NCI-H2029 (cell line): ENCODE measurements at regions not wholly inside any gene's neighbourhood (a gene's known extent, or its start where the extent isn't known, plus 50 kb on each side); places are given as distances from the start of the nearest gene placed in this dataset.
A peak's percentile ranks its signal among the peaks of the same experiment; 100 is the strongest.

Source experiments
- DNase-seq: peaks from one replicate; lab custom pipeline; 2025; lab: John Stamatoyannopoulos, UW

- no peak for DNase-seq
Measured at GRCh38 chr19:34305221-34306083, 51.1 kb downstream of the GARRE1 start.

DNA sequence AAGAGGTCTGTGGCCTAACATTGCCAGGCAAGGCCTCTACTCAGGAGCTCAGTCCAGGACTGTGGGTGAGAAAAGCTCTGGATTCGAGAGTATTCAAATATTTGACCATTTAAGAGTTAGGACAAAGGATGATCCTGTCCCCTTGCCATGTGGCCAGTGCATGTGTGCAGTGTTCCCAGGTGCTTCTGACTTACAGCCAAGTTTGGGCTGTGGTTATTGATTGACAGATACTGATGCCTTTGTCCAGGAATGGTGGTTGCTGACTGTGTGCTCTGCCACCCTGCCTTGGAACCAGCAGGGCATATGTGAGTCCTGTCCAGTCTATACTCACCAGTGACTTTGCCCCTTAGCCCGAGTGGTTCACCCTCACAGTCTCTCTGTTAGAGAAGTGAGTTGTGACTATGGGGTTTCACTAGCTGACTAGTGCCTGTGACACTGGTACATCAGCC, 51.9 kb downstream of the GARRE1 start:
- peak; percentile 21 for DNase-seq

GRCh38 chr19:34306824-34307223, 52.5 kb downstream of the GARRE1 start:
- DNase-seq, result no peak

DNA sequence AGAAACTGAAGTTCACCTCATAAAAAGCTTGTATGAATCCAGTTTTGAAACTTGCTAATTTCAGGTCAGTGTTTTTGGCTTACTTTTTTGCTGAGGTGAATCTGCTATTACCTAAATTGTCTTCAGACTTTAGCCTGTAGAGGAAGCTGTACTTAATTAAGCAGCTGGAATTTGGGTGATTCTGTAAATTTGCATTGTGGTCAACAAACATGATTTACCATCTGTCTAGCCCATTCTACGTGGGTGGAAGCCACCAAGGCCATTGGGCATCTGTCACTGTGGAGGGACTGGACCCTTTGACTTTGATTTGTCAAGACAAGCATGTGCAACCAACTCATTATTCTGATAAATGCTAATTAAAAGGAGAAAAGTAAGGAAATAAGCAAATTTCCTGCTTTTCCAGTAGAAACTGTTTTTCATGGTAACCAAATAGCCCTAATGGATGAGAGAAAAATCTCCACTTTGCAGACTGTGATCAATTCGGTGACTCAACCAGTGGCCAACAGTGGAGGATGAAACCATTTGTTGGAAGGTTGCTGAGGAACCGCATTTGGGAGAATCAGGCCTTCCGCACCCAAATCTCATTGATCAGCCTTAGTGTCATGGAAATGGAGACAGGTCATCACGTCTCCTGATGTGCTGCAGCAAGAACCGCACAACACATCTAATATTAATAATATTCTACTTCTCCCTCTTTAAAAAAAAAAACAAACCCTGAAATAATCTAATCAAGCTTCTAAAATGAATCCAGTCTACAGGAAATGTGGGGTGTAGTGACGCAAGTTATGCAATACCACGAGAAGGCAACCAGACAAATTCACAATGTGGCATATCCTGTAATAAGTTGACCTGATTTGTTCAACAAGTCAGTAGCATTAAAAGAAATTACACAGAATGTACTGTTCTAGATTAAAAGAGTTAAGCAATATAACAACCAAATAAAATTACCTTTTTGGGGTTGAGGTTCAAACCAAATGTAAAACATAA, 54.3 kb downstream of the GARRE1 start:
- DNase-seq, result no peak

DNA sequence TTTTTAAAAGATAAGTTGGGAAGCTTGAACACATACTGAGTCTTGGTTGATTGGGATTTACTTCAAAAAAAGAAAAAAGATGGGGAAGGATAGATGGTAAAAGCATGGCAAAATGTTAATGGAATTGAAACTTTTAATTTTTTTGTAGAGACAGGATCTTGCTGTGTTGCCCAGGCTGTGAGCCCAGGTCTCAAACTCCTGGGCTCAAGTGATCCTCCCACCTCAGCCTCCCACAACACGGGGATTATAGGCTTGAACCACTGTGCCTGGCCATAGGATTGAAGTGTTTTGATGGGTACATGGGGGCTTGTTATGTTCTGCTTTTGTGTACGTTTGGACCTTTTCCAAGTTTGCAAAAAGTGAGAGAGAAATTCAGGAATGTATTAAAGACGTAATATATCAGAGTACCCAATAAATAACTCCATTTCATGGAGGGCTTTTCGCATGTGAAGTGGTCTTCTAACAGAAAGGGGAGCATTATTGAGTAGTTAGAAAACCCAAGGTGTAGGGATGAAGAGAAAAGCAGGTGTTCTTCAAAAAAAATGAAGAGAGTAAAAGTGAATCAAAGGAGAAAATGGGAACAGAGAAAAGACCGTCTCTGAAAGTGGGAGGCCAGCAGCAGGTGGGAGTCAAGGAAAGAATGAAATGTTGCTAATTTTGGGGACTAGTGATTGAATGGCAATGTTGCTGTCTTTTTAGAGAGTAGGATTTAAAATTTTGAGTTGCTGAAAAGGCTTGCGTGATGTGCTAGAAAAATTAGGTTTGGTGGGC, 55.2 kb downstream of the GARRE1 start:
- DNase-seq, result no peak

GRCh38 chr19:34310494-34310981, 54.5 kb upstream of the GPI start:
- peak; percentile 80 for DNase-seq

GRCh38 chr19:34313188-34313587, 51.8 kb upstream of the GPI start:
- DNase-seq, result no peak

GRCh38 chr19:34314437-34315313, 50.3 kb upstream of the GPI start:
- DNase-seq, result no peak
